H1 (cell line): ENCODE measurements at regions not wholly inside any gene's neighbourhood (a gene's known extent, or its start where the extent isn't known, plus 50 kb on each side); places are given as distances from the start of the nearest gene placed in this dataset.

Source experiments
- CBX8 ChIP-seq: fragments of 300-800, 300-1000 bp; sonication (generic); IDR thresholded peaks from 2 replicates; pipeline ENCODE4 v1.7.1; 2016; ENCODE audit warnings: low read depth, low read length, borderline replicate concordance
- CREB1 ChIP-seq: IDR thresholded peaks from 2 replicates; pipeline ENCODE4 v1.6.1; 2012; ENCODE audit warnings: inconsistent platforms
- FOSL1 ChIP-seq: IDR thresholded peaks from 2 replicates; pipeline ENCODE4 v1.6.1; 2011; ENCODE audit warnings: mild to moderate bottlenecking, low read depth, low read length, moderate library complexity; ENCODE audit not compliant: insufficient read depth
- MAX ChIP-seq: IDR thresholded peaks from 2 replicates; pipeline ENCODE4 v1.6.1; 2012; ENCODE audit warnings: inconsistent platforms
- YY1 ChIP-seq: IDR thresholded peaks from 2 replicates; pipeline ENCODE4 v1.6.1; 2011; ENCODE audit warnings: low read depth, mild to moderate bottlenecking, low read length
- TF ChIP-seq, protein P1 (sequence below), 3 experiments: IDR thresholded peaks; 1 replicate in 2 of 3; 2 replicates in 1 of 3; pipeline versions ENCODE4 v1.5.1 to v1.6.1; 2011; ENCODE audit warnings: low read length in 3 of 3, mild to moderate bottlenecking in 3 of 3, inconsistent platforms in 2 of 3, low read depth in 1 of 3, moderate library complexity in 1 of 3; ENCODE audit not compliant: insufficient read depth in 1 of 3; ENCODE audit errors: control extremely low read depth in 1 of 3

GRCh38 chr3:194828116-194828515, 142.4 kb downstream of the FAM43A start:
- no peak for TF ChIP-seq YY1
- TF ChIP-seq, protein P1, sequence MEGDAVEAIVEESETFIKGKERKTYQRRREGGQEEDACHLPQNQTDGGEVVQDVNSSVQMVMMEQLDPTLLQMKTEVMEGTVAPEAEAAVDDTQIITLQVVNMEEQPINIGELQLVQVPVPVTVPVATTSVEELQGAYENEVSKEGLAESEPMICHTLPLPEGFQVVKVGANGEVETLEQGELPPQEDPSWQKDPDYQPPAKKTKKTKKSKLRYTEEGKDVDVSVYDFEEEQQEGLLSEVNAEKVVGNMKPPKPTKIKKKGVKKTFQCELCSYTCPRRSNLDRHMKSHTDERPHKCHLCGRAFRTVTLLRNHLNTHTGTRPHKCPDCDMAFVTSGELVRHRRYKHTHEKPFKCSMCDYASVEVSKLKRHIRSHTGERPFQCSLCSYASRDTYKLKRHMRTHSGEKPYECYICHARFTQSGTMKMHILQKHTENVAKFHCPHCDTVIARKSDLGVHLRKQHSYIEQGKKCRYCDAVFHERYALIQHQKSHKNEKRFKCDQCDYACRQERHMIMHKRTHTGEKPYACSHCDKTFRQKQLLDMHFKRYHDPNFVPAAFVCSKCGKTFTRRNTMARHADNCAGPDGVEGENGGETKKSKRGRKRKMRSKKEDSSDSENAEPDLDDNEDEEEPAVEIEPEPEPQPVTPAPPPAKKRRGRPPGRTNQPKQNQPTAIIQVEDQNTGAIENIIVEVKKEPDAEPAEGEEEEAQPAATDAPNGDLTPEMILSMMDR (IDR thresholded peaks at IDR 0.05; ENCODE audit: control extremely low read depth in 1 of 3, insufficient read depth in 1 of 3, low read depth in 1 of 3, low read length in 3 of 3) = no peak
- TF ChIP-seq CREB1 = no peak
- no peak for TF ChIP-seq FOSL1
- TF ChIP-seq MAX = no peak
- TF ChIP-seq CBX8 = no peak
